ENCODE measurements at regions not wholly inside any gene's neighbourhood (a gene's known extent, or its start where the extent isn't known, plus 50 kb on each side); places are given as distances from the start of the nearest gene placed in this dataset.

GRCh38 chr21:15128267-15128666 lies 63.5 kb upstream of the NRIP1 start:
- TF ChIP-seq CTCF (IDR thresholded peaks at IDR 0.05): no peak
- TF ChIP-seq POLR2AphosphoS5 (IDR thresholded peaks at IDR 0.05): no peak
- TF ChIP-seq POLR2A (IDR thresholded peaks at IDR 0.05): no peak
